GM19395 (cell line): ENCODE measurements at regions not wholly inside any gene's neighbourhood (a gene's known extent, or its start where the extent isn't known, plus 50 kb on each side); places are given as distances from the start of the nearest gene placed in this dataset.

Experiments
- ATAC-seq: cut with Tn5 transposase; IDR thresholded peaks from one replicate; pipeline ENCODE4 v1.9.1; 2021; ENCODE audit warnings: mild to moderate bottlenecking, moderate library complexity; ENCODE audit not compliant: unreplicated experiment

- no peak for ATAC-seq
Measured at GRCh38 chr6:71584712-71585436, 296.3 kb downstream of the OGFRL1 start.

- no peak for ATAC-seq
Measured at GRCh38 chr6:71585472-71585871, 296.9 kb downstream of the OGFRL1 start.

- no peak for ATAC-seq
Measured at GRCh38 chr6:71588490-71588889, 297.9 kb upstream of the RIMS1 start.

- ATAC-seq = no peak
Measured at GRCh38 chr6:71589254-71589653, 297.1 kb upstream of the RIMS1 start.

- no peak for ATAC-seq
Measured at GRCh38 chr6:71592643-71593042, 293.7 kb upstream of the RIMS1 start.

- ATAC-seq = no peak
Measured at GRCh38 chr6:71599359-71599758, 287.0 kb upstream of the RIMS1 start.

- ATAC-seq = no peak
Measured at GRCh38 chr6:71602385-71603007, 283.9 kb upstream of the RIMS1 start.

GRCh38 chr6:71603021-71603420 is 283.3 kb upstream of the RIMS1 start:
- no peak for ATAC-seq

- ATAC-seq = no peak
Measured at GRCh38 chr6:71608646-71609045, 277.7 kb upstream of the RIMS1 start.

- no peak for ATAC-seq
Measured at GRCh38 chr6:71619836-71620235, 266.5 kb upstream of the RIMS1 start.

- ATAC-seq = peak; percentile 52
Measured at GRCh38 chr6:71621918-71622519, 264.3 kb upstream of the RIMS1 start.

GRCh38 chr6:71642120-71642519 is 244.2 kb upstream of the RIMS1 start:
- ATAC-seq = no peak

- ATAC-seq = no peak
Measured at GRCh38 chr6:71642793-71643192, 243.6 kb upstream of the RIMS1 start.

- ATAC-seq = no peak
Measured at GRCh38 chr6:71645299-71645698, 241.1 kb upstream of the RIMS1 start.

GRCh38 chr6:71649915-71650314 is 236.4 kb upstream of the RIMS1 start:
- no peak for ATAC-seq

GRCh38 chr6:71651636-71652035 is 234.7 kb upstream of the RIMS1 start:
- no peak for ATAC-seq

GRCh38 chr6:71656121-71656520 is 230.2 kb upstream of the RIMS1 start:
- ATAC-seq = no peak

GRCh38 chr6:71665931-71666330 is 220.4 kb upstream of the RIMS1 start:
- ATAC-seq = no peak

- no peak for ATAC-seq
Measured at GRCh38 chr6:71672876-71673275, 213.5 kb upstream of the RIMS1 start.

- no peak for ATAC-seq
Measured at GRCh38 chr6:71675386-71675785, 211.0 kb upstream of the RIMS1 start.

- no peak for ATAC-seq
Measured at GRCh38 chr6:71676298-71676697, 210.1 kb upstream of the RIMS1 start.

GRCh38 chr6:71678091-71678490 is 208.3 kb upstream of the RIMS1 start:
- ATAC-seq = no peak
